ENCODE measurements at regions not wholly inside any gene's neighbourhood (a gene's known extent, or its start where the extent isn't known, plus 50 kb on each side); places are given as distances from the start of the nearest gene placed in this dataset.

GRCh38 chr18:29008809-29009208, 831.9 kb upstream of the CDH2 start:
- Histone ChIP-seq H3K4me3 (no peak overlapping the region), H3K4me1 (no peaks in the 10 kb centered on the region), H3K9me3 (no peaks in the 10 kb centered on the region), H3K27ac (no peak overlapping the region), H3K27me3 (no peaks in the 10 kb centered on the region), H3K36me3 (no peaks in the 10 kb centered on the region)
- TF ChIP-seq POLR2AphosphoS5 (IDR thresholded peaks at IDR 0.05) (no peak), EP300 (IDR thresholded peaks at IDR 0.05) (no peak), POLR2A (IDR thresholded peaks at IDR 0.05) (no peak)
- WGBS, result 95% methylated on average over 1 of the region's 1 CpG
- DNase-seq (ENCODE audit: low spot score in 2 of 2), result no peak

DNA sequence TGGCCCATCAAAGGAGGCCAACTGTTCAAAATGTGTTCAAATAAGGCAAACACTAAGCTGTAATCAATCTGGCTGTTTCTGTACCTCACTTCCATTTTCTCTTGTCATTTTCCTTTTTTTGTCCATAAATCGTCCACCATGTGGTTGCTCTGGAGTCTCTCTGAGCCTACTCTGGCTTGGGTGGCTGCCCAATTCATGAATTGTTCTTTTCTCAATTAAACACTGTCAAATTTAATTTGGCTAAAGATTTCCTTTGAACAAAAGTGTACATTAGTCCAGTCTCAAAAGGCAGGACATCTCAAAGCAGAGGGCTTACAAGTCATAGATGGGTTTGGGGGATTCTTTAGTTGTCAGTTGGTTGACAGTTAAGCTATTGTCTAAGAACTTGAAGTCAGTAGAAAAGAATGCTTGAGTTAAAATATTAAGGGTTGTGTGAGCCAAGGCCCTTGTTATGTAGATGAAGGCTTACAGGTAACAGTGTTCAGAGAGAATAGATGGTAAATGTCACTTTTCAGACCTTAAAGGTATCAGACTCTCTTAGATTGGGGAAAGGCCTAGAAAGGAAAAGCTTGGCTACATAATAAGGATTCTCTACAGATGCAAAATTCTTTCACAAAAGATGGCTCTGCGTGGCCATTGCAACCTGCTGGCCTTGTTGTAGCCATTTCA, 831.2 kb upstream of the CDH2 start:
- Histone ChIP-seq H3K9me3 (no peaks in the 10 kb centered on the region), H3K27ac (no peak overlapping the region), H3K4me3 (no peak overlapping the region), H3K27me3 (no peaks in the 10 kb centered on the region), H3K4me1 (no peaks in the 10 kb centered on the region), H3K36me3 (no peaks in the 10 kb centered on the region)
- no peak for DNase-seq (ENCODE audit: low spot score in 2 of 2)
- TF ChIP-seq POLR2A (IDR thresholded peaks at IDR 0.05), result no peak
- TF ChIP-seq EP300 (IDR thresholded peaks at IDR 0.05), result no peak
- TF ChIP-seq, protein P1, sequence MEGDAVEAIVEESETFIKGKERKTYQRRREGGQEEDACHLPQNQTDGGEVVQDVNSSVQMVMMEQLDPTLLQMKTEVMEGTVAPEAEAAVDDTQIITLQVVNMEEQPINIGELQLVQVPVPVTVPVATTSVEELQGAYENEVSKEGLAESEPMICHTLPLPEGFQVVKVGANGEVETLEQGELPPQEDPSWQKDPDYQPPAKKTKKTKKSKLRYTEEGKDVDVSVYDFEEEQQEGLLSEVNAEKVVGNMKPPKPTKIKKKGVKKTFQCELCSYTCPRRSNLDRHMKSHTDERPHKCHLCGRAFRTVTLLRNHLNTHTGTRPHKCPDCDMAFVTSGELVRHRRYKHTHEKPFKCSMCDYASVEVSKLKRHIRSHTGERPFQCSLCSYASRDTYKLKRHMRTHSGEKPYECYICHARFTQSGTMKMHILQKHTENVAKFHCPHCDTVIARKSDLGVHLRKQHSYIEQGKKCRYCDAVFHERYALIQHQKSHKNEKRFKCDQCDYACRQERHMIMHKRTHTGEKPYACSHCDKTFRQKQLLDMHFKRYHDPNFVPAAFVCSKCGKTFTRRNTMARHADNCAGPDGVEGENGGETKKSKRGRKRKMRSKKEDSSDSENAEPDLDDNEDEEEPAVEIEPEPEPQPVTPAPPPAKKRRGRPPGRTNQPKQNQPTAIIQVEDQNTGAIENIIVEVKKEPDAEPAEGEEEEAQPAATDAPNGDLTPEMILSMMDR (IDR thresholded peaks at IDR 0.05), result no peak
- no peak for TF ChIP-seq POLR2AphosphoS5 (IDR thresholded peaks at IDR 0.05)
- 88% methylated on average over 2 of the region's 2 CpGs for WGBS

- H3K9me3 ChIP-seq, result no peaks in the 10 kb centered on the region
- H3K4me1 ChIP-seq, result no peaks in the 10 kb centered on the region
- WGBS, result 61% methylated on average over 1 of the region's 1 CpG
- H3K27me3 ChIP-seq, result no peaks in the 10 kb centered on the region
- DNase-seq (ENCODE audit: low spot score in 2 of 2), result no peak
- H3K36me3 ChIP-seq, result no peaks in the 10 kb centered on the region
- no peak overlapping the region for H3K4me3 ChIP-seq
- TF ChIP-seq, protein P1 (IDR thresholded peaks at IDR 0.05), result no peak
- no peak for TF ChIP-seq POLR2A (IDR thresholded peaks at IDR 0.05)
- H3K27ac ChIP-seq, result no peak overlapping the region
Measured at GRCh38 chr18:29004921-29005320, 828.0 kb upstream of the CDH2 start.

DNA sequence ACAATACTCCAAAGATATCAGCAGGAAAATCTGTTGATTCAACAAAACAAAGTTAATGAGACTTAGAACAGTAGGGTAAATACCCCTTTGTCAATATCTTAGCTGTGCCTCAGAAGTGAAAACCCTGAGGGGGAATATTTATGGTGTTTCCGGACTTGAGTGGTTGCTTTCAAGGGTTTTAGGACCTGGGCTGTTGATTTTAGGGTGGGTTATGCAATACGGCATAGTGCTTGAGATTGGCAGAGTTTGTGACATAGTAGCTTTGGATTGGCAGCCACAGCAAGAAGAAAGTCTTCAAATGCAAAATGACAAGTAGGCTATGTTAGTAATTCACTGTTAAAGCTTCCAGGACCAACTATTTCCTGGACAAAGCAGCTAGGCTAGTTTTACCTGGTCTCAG, 826.3 kb upstream of the CDH2 start:
- Histone ChIP-seq H3K27ac (no peak overlapping the region), H3K27me3 (no peaks in the 10 kb centered on the region), H3K4me1 (no peaks in the 10 kb centered on the region), H3K9me3 (no peaks in the 10 kb centered on the region), H3K36me3 (no peaks in the 10 kb centered on the region), H3K4me3 (no peak overlapping the region)
- no peak for TF ChIP-seq EP300 (IDR thresholded peaks at IDR 0.05)
- TF ChIP-seq, protein P1 (IDR thresholded peaks at IDR 0.05), result no peak
- TF ChIP-seq POLR2A (IDR thresholded peaks at IDR 0.05), result no peak
- no peak for TF ChIP-seq POLR2AphosphoS5 (IDR thresholded peaks at IDR 0.05)
- WGBS, result 49% methylated on average over 2 of the region's 2 CpGs
- no peak for DNase-seq (ENCODE audit: low spot score in 2 of 2)

DNA sequence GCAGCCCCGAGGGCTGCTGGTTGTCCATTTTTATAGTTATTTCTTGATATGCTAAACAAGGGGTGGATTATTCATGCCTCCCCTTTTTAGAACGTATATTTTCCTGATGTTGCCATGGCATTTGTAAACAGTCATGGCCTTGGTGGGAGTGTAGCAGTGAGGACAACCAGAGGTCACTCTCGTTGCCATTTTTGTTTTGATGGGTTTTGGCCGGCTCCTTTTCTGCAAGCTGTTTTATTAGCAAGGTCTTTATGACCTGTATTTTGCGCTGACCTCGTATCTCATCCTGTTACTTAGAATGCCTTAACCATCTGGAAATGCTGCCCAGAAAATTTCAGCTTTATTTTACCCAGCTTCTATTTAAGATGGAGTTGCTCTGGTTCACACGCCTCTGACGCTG, 825.8 kb upstream of the CDH2 start:
- no peak overlapping the region for H3K4me3 ChIP-seq
- 67% methylated on average over 8 of the region's 8 CpGs for WGBS

More for the DNA sequence above, 825.8 kb upstream of the CDH2 start:
- Histone ChIP-seq H3K9me3 (no peaks in the 10 kb centered on the region), H3K4me1 (no peaks in the 10 kb centered on the region), H3K27ac (no peak overlapping the region), H3K27me3 (no peaks in the 10 kb centered on the region), H3K36me3 (no peaks in the 10 kb centered on the region)
- TF ChIP-seq, protein P1 (IDR thresholded peaks at IDR 0.05), result no peak
- TF ChIP-seq POLR2AphosphoS5 (IDR thresholded peaks at IDR 0.05), result no peak
- no peak for DNase-seq (ENCODE audit: low spot score in 2 of 2)
